Motor neuron (in vitro differentiated cells): ENCODE measurements at regions not wholly inside any gene's neighbourhood (a gene's known extent, or its start where the extent isn't known, plus 50 kb on each side); places are given as distances from the start of the nearest gene placed in this dataset.
"Not testable (repeated sequence)": the region's sequence is repeated elsewhere in the genome, so short reads cannot be mapped to it uniquely, and the experiment has no call there.

Experiments
- ATAC-seq, 8 experiments: fragments of 200-7000 bp; cut with Tn5 transposase; replicated peaks in 6 of 8; 2 replicates each; pipeline ENCODE4 v1.8.0; 2021; ENCODE audit warnings: mild to moderate bottlenecking in 8 of 8, moderate library complexity in 8 of 8
- H3K27ac ChIP-seq, 2 donors: fragments of 250-450 bp; sonication (Bioruptor Pico); 2 replicates each; pipeline ENCODE4 v1.9.0; 2021; ENCODE audit warnings: antibody characterized with exemption in 2 of 2, mild to moderate bottlenecking in 2 of 2, moderate library complexity in 1 of 2
- H3K4me1 ChIP-seq, 2 donors: fragments of 250-450 bp; sonication (Bioruptor Pico); replicated peaks in 1 of 2; 2 replicates each; pipeline ENCODE4 v1.6.1; 2021; ENCODE audit warnings: antibody characterized with exemption in 2 of 2, mild to moderate bottlenecking in 2 of 2, moderate library complexity in 1 of 2
- H3K4me3 ChIP-seq, 5 donors: fragments of 250-450 bp; sonication (Bioruptor Pico); 2 replicates each; pipeline ENCODE4 v1.9.0; 2021; ENCODE audit warnings: antibody characterized with exemption in 5 of 5, mild to moderate bottlenecking in 5 of 5, moderate library complexity in 4 of 5
- WGBS, 10 experiments: fragments of 450-650 bp; shearing (Covaris generic); methylation state at CpG; one replicate each; pipeline ENCODE4 v1.0.0; 2022; 5-methylcytosine and 5-hydroxymethylcytosine counted together
- in situ Hi-C, 9 experiments: fragments of 400-800 bp; cut with MboI; loops; one replicate each; pipeline ENCODE4 v1.15.0; 2021; ENCODE audit warnings: low sequenced_read_pairs in 9 of 9, low pct_unique_long_range_greater_than_20kb in 2 of 9; ENCODE audit not compliant: unreplicated experiment in 9 of 9

GRCh38 chr13:65417953-65418352 is 1812.2 kb downstream of the PCDH9 start:
- Histone ChIP-seq H3K4me3 (no peak overlapping the region), H3K4me1 (no peaks in the 10 kb centered on the region), H3K27ac (no peak overlapping the region)
- 0 to 100% (median 95%) methylated on average over 1 of the region's 1 CpG for whole genome bisulfite sequencing, 10 experiments
- in situ Hi-C loops = no loop called here
- peak in 1 of 8 experiments; percentile 34 for ATAC-seq

GRCh38 chr13:65416784-65417183 is 1813.4 kb downstream of the PCDH9 start:
- Histone ChIP-seq H3K4me1 (no peaks in the 10 kb centered on the region), H3K27ac (no peak overlapping the region), H3K4me3 (no peak overlapping the region)
- 0 to 100% (median 100%) methylated on average over 1 of the region's 1 CpG; no CpG with 5 or more reads in 1 of the 10 experiments for WGBS, 10 experiments
- in situ Hi-C loops = no loop called here
- ATAC-seq = no peak

DNA sequence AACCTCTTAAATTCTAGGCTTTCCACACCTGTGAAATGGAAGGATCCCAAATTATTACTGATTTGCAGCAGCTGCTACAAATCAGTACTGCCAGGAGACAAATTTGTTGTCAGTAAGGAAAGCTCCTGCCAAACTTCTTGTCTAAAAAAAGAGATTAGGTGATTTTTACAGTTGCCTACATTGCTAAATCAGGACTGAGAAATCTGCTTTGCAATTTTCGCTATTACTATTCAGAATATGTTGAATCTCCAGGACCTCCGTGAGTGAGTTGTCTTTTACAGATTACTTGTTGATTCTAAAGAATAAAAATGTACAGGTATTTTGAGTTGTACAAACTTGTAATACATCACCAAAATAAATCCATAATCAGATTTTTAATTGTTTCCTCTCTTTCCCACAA is 1815.9 kb downstream of the PCDH9 start:
- Histone ChIP-seq H3K4me1 (no peaks in the 10 kb centered on the region), H3K4me3 (no peak overlapping the region), H3K27ac (no peak overlapping the region)
- no peak for ATAC-seq
- 0 to 100% (median 77%) methylated on average over 2 of the region's 2 CpGs; no CpG with 5 or more reads in 1 of the 10 experiments for WGBS, 10 experiments
- in situ Hi-C loops = no loop called here

GRCh38 chr13:65411521-65411920 is 1818.6 kb downstream of the PCDH9 start:
- no peaks in the 10 kb centered on the region for H3K4me1 ChIP-seq
- no peak overlapping the region for H3K27ac ChIP-seq
- ATAC-seq = no peak
- in situ Hi-C loops = no loop called here
- WGBS, 10 experiments = 0 to 100% (median 33%) methylated on average over 1 to 2 of the region's 2 CpGs; no CpG with 5 or more reads in 1 of the 10 experiments
- H3K4me3 ChIP-seq = no peak overlapping the region

GRCh38 chr13:65410791-65411190 is 1819.3 kb downstream of the PCDH9 start:
- no peak for ATAC-seq
- in situ Hi-C loops = no loop called here

DNA sequence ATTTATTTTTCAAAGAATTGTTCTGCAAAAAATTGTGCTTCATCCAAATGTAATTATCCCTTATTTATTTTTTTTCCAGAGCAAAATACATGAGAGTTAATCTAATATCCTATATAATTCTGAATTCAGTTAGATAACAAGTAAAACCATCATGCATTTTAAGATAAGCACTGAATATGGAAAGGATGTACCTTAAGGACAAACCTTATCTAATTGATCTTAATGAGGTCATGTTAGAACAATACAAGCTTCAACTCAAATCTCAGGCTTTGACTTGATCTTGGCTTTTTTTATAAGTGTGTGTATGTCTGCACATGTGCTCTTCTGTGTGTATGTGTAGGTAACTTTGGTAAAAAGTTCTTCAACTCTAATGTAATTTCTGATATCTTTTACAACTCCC is 1828.8 kb downstream of the PCDH9 start:
- no peak for ATAC-seq
- Histone ChIP-seq H3K4me1 (no peaks in the 10 kb centered on the region), H3K27ac (no peak overlapping the region), H3K4me3 (no peak overlapping the region)
- in situ Hi-C loops = no loop called here

More at GRCh38 chr13:65410791-65411190, 1819.3 kb downstream of the PCDH9 start:
- H3K27ac ChIP-seq = no peak overlapping the region
- H3K4me1 ChIP-seq = no peaks in the 10 kb centered on the region
- H3K4me3 ChIP-seq = no peak overlapping the region
- WGBS, 10 experiments = 4 to 100% (median 87%) methylated on average over 1 to 3 of the region's 3 CpGs; no CpG with 5 or more reads in 1 of the 10 experiments

DNA sequence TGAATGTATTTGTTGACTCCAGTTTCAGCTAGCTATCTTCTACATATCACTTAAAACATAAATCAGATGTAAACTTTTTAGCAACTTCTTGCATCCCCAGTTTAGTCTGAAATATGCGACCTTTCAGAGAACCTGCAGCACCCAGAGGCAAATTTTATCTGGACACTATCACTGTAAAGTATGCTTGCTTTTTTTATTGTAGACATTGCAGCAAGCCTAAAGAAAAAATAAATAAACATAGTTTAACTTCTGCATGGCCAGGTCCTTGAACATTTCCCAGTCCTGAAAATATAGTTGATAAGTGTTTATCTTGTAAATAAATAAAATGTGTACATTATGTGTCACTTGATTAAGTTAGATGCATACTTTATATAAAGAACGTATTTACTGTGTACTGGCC is 1829.4 kb downstream of the PCDH9 start:
- Histone ChIP-seq H3K4me3 (no peak overlapping the region), H3K27ac (no peak overlapping the region), H3K4me1 (no peaks in the 10 kb centered on the region)
- in situ Hi-C loops = no loop called here
- 0 to 100% (median 81%) methylated on average over 1 to 2 of the region's 2 CpGs; no CpG with 5 or more reads in 1 of the 10 experiments for WGBS, 10 experiments
- ATAC-seq = no peak

GRCh38 chr13:65387743-65388347 is 1842.3 kb downstream of the PCDH9 start:
- Histone ChIP-seq H3K27ac (no peak overlapping the region), H3K4me3 (no peak overlapping the region), H3K4me1 (no peaks in the 10 kb centered on the region)
- ATAC-seq = no peak
- in situ Hi-C loops = no loop called here
- WGBS, 10 experiments = 13 to 90% (median 77%) methylated on average over 2 to 5 of the region's 6 CpGs; no CpG with 5 or more reads in 2 of the 10 experiments

DNA sequence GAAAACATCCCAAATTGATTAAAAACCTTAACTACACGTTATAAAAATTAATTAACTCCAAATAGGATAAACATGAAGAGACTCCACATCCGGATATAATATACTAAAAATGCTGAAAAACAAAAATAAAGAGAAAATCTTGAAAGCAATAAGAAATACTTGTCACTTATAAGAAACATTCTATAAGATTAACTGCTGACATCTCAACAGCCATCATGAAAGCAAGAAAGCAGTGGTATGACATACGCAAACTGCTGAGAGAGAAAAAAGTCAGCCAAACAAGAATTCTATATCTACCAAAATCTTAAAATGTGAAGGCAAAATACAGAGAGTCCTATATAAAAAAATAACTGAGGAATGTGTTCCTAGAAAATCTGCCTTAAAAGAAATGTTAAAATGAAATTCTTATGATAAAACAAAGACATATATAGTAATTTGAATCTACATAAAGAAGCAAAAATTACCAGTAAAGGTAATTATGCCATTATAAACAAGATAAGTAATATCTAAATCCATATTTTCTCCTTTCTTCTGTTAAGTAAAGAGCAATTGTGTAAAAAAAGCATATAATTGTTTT is 1851.1 kb downstream of the PCDH9 start:
- Histone ChIP-seq H3K27ac (no peak overlapping the region), H3K4me3 (no peak overlapping the region), H3K4me1 (no peaks in the 10 kb centered on the region)
- in situ Hi-C loops = no loop called here
- ATAC-seq = no peak
- 6 to 79% (median 56%) methylated on average over 3 of the region's 3 CpGs for WGBS, 10 experiments

DNA sequence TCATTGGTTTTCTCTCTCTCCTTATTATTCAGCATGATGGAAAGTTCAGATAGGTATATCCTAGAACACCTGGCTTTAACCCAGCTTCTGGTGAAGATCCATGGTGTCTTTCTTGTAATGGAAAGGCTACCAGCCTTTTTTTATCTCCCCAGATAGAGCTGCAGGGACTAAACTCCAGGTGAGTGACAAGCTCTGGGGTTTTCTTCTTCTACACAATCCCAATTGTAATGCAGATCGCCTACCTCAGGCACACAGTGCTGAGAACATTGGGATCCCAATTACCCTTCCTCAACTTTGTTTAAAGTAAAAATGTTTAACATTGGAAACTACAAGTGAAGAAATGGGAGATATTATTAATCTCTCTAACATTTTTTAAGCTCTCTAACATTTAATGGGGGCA is 1851.7 kb downstream of the PCDH9 start:
- H3K4me1 ChIP-seq = no peaks in the 10 kb centered on the region
- in situ Hi-C loops = no loop called here
- 29 to 100% (median 100%) methylated on average over 1 of the region's 1 CpG; no CpG with 5 or more reads in 3 of the 10 experiments for WGBS, 10 experiments
- H3K27ac ChIP-seq = no peak overlapping the region
- no peak overlapping the region for H3K4me3 ChIP-seq
- no peak for ATAC-seq

GRCh38 chr13:65368832-65369231 is 1861.3 kb downstream of the PCDH9 start:
- in situ Hi-C loops = no loop called here
- Histone ChIP-seq H3K4me3 (no peak overlapping the region), H3K4me1 (no peaks in the 10 kb centered on the region), H3K27ac (no peak overlapping the region)
- WGBS, 10 experiments = 33 to 100% (median 90%) methylated on average over 1 to 6 of the region's 6 CpGs
- no peak for ATAC-seq

- no peaks in the 10 kb centered on the region for H3K4me1 ChIP-seq
- ATAC-seq = no peak
- WGBS, 10 experiments = 71% methylated on average over 2 of the region's 2 CpGs; no CpG with 5 or more reads in 9 of the 10 experiments
- in situ Hi-C loops = no loop called here
- no peak overlapping the region for H3K4me3 ChIP-seq
- H3K27ac ChIP-seq = no peak overlapping the region
Measured at GRCh38 chr13:65353951-65354350, 1876.2 kb downstream of the PCDH9 start.

DNA sequence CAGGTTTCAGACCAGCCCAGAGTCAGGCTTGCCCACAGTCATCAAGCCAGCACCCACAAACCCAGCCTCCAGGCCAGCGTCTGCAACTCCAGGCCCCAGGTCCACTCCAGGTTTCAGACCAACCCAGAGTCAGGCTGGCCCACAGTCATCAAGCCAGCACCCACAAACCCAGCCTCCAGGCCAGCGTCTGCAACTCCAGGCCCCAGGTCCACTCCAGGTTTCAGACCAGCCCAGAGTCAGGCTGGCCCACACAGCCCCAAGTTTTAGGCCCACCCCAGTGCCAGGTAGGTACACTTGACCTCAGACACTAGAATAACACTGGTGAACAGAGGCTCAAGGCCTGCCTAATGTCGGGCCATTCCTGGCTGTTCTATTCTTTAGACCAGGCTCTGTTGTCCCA is 1877.0 kb downstream of the PCDH9 start:
- H3K4me1 ChIP-seq, H3K4me3 ChIP-seq, in situ Hi-C loops, H3K27ac ChIP-seq, ATAC-seq: not testable (repeated sequence)
- 17 to 80% methylated on average over 1 to 2 of the region's 3 CpGs; no CpG with 5 or more reads in 8 of the 10 experiments for WGBS, 10 experiments

DNA sequence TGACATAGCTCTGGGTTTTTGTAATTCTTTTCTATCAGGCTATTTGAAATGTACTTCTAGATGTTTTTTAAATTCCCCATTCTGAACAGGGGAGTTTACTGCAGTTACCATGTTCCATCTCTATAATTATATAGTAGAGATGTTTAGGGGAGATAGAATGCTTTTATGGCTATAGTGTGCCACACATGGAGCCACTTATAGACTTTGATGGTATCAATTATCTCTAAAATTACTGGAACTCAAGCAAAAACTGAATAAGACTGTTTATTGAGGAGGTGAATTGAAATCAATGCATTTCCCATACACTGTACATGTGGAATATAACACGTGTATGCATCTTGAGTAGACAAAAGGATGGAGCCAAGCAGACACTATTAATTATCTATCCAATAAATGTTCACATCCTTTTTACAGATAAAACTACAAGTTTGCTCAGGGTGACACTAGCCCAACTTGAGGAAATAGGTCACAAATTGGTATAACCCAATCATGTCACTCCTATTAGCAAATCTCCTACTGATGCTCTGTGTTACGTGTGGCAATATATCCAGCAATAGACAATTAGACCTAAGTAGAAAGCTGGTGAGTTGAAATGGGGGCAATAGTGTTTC is 1882.6 kb downstream of the PCDH9 start:
- H3K27ac ChIP-seq = no peak overlapping the region
- no peaks in the 10 kb centered on the region for H3K4me1 ChIP-seq
- ATAC-seq = no peak
- in situ Hi-C loops = no loop called here
- WGBS, 10 experiments = 0 to 100% (median 80%) methylated on average over 1 to 2 of the region's 2 CpGs
- no peak overlapping the region for H3K4me3 ChIP-seq
